Fibroblast of mammary gland (primary cell): ENCODE measurements at regions not wholly inside any gene's neighbourhood (a gene's known extent, or its start where the extent isn't known, plus 50 kb on each side); places are given as distances from the start of the nearest gene placed in this dataset.
"Not testable (repeated sequence)": the region's sequence is repeated elsewhere in the genome, so short reads cannot be mapped to it uniquely, and the experiment has no call there.

Experiments
- DNase-seq: peaks from one replicate; pipeline ENCODE4 v3.0.0-alpha.2; 2010; ENCODE audit warnings: low read depth
- H3K4me3 ChIP-seq: 2 replicates; pipeline ENCODE4 v1.5.1; 2011; ENCODE audit warnings: low read depth, mild to moderate bottlenecking, low read length, moderate library complexity; ENCODE audit not compliant: control insufficient read depth
- TF ChIP-seq, protein P1 (sequence below): conservative IDR thresholded peaks from 2 replicates; pipeline ENCODE4 v1.5.1; 2011; ENCODE audit warnings: low read depth, low read length, inconsistent platforms; ENCODE audit not compliant: control insufficient read depth, insufficient read depth

DNA sequence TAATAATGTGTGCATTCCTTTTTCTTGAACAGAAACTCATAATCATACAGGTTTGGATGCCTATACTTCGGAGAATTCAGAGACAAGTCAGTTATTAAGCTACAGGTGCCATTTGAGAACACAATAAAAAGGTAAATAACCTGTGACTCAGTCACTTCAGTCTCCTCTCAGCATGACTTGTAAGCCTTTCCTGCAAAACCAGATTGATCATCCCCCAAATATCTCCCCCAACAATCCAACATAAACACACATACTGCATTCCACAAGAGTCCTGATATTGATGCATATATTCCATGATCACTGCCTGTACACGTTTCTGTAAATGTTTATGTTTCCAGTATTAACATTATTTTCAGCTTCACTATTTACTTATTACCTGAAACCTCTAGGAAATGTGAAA is 110.8 kb downstream of the PWWP3B start:
- TF ChIP-seq, protein P1, sequence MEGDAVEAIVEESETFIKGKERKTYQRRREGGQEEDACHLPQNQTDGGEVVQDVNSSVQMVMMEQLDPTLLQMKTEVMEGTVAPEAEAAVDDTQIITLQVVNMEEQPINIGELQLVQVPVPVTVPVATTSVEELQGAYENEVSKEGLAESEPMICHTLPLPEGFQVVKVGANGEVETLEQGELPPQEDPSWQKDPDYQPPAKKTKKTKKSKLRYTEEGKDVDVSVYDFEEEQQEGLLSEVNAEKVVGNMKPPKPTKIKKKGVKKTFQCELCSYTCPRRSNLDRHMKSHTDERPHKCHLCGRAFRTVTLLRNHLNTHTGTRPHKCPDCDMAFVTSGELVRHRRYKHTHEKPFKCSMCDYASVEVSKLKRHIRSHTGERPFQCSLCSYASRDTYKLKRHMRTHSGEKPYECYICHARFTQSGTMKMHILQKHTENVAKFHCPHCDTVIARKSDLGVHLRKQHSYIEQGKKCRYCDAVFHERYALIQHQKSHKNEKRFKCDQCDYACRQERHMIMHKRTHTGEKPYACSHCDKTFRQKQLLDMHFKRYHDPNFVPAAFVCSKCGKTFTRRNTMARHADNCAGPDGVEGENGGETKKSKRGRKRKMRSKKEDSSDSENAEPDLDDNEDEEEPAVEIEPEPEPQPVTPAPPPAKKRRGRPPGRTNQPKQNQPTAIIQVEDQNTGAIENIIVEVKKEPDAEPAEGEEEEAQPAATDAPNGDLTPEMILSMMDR, result no peak
- DNase-seq, result no peak
- no peak overlapping the region for H3K4me3 ChIP-seq

DNA sequence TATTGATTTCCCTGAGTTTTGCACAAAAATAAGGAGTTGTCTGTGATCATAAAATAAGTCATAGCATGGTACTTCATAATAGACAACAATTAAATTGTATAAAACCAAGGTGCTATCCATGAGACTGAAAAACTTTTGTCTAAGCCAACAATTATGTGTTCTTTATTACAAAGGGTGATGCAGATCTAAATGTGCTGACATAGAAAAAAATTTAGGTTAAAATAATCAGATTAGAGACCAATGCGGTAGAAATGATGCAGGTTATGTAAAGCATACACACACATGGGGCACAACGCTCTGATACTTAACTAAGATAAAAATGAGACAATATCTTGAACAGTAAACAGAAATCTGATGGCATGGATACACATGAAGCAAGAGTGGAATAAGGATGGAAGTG is 113.3 kb downstream of the PWWP3B start:
- TF ChIP-seq, protein P1, result no peak
- no peak for DNase-seq
- no peak overlapping the region for H3K4me3 ChIP-seq

DNA sequence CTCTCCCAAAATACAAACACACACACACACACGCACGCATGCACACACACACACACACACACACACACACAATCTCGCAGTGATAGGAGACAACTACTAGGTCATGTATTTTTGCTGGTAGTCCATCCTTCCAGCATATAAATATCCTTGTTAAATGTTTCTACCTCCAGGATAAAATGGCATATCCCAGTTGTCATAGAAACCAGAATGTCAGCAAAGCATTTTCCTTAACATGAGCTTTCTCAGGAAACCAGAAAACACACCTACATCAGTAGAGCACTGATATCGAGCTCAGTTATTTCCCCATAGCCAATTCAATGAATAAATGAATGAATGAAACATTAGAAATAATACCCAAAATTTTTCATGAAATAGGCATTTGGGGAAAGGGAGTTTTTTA is 115.7 kb downstream of the PWWP3B start:
- TF ChIP-seq, protein P1, result no peak
- DNase-seq, result no peak

DNA sequence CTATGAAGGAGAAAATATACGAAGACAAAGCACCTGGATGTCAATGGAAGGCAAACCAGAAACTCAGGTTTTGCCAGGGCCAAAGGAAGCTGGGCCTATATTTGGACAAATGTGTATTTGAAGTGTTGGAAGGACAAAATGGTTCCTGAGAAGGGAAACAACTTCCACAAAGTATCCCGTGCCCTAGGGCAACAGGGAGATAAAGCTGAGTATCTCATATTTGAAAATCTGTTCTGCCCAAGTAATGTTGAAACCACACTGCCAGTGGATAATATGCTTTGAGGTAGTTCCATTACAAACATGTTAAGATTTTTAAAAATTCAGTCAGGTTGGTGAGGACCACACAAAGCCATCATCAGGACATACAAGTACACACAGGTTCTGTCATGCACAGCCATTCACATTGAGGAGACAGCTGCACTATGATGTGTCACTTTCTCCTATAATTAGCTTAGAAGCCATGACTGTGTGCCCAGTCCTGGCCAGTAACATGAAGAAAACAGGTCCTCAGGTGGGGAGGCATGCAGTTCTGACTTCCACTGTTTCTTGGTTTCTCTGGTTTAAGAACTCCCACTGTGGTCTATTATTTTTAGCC is 116.4 kb downstream of the PWWP3B start:
- TF ChIP-seq, protein P1, result no peak
- no peak for DNase-seq
- H3K4me3 ChIP-seq, result no peak overlapping the region

More for the DNA sequence above, 115.7 kb downstream of the PWWP3B start:
- no peak overlapping the region for H3K4me3 ChIP-seq

DNA sequence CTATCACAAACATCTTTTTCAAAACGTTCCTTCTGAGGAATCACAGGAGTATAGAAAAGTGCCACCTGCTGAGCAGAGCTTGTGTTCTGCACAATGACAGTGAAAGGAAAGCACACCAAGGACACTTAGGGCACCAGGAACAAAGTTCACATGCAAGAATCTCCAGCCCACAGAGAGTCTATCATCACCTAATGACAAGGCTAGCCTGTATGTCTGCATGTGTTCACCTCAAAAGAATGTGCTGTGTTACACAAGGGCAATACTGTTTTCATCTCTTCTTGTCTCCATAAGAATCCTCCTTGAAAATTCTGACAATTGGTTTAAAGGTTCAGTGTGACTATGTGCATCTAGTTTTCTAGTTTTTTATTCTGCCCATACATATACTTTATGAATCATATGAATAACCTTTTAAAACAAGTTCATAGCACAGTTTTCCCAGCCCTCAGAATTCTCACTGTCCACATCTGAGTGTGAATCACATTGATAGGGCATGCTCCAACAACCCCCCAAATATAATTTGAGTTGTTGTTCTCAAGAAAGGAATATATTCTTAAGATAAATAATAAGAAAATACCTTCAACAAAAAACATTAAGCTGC is 118.0 kb downstream of the PWWP3B start:
- TF ChIP-seq, protein P1, result no peak
- H3K4me3 ChIP-seq, result no peak overlapping the region
- DNase-seq, result peak; percentile 52

DNA sequence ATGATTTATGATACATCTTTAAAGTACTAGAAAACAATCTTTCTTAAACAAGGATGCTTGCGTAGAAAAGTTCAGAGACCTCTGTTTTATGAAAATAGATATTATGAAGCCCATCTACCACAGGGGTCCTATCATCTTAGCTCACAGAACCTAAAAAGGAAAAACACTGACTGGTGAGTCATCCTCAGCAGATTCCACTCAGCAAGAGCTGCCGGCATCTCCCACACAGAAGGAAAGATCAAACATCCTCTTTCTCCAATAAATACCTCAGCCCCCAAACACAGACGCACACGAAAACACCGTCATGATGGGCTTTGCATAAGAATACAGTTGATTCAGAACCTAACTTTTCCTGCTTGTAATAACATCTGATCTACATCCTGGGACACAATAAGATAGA is 122.7 kb downstream of the PWWP3B start:
- DNase-seq, H3K4me3 ChIP-seq: not testable (repeated sequence)

DNA sequence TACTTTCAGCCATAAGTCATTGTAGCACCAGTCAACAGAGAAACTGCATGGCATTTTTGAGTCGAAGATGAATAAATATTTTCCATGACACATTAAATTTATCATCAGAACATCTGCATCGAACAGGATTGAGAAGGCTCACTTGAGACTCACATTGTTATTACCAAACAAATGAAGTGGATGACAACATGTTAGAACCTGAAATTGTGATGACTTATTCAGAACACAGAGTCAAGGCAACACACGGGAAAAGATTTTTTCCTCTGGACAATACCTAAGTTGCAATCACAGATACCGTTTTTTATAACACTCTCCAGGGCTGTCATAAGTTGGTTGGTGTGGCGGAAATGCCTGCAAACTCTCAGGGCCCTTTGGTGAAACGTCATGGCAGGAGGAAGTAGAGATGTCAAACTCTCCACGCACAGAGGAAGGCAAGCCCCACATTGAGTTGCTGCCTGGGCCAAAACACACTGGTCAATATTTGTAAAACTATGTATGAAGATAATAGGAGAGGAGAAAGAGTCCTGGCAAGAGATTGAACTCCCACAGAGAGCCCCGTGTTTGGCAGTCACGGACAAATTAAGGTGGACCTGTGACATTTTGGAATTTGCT is 123.8 kb downstream of the PWWP3B start:
- H3K4me3 ChIP-seq, DNase-seq: not testable (repeated sequence)
